GM12878 (cell line): ENCODE measurements at regions not wholly inside any gene's neighbourhood (a gene's known extent, or its start where the extent isn't known, plus 50 kb on each side); places are given as distances from the start of the nearest gene placed in this dataset.

Source experiments
- ATAC-seq: fragments of 200-7000 bp; cut with Tn5 transposase; 3 replicates; pipeline ENCODE4 v1.9.1; 2020; ENCODE audit warnings: mild to moderate bottlenecking, moderate library complexity
- BruUV-seq: library from RNA; stranded (reverse); fragments of 400-500 nt; replicated peaks from 2 replicates; lab custom pipeline; 2021; lab: Mats Ljungman, UMichigan
- CTCF ChIA-PET: fragments of 300-600 bp; sonication (Branson Sonifier 250); formaldehyde crosslinking; extraction: SDS; loops from one replicate; lab custom pipeline; 2021; ENCODE audit warnings: inconsistent platforms; lab: Yijun Ruan, JAX
- POLR2A ChIA-PET: fragments of 350-600 bp; formaldehyde crosslinking; extraction: SDS; loops from one replicate; lab custom pipeline; 2021; ENCODE audit warnings: inconsistent platforms; lab: Charles Lee
- RAD21 ChIA-PET: fragments of 300-600 bp; sonication (Branson Sonifier 250); formaldehyde crosslinking; loops from one replicate; lab custom pipeline; 2023; ENCODE audit warnings: antibody characterized with exemption; ENCODE audit not compliant: unreplicated experiment; lab: Charles Lee
- SMC1A ChIA-PET: fragments of 300-600 bp; sonication (Branson Sonifier 250); formaldehyde crosslinking; loops from one replicate; lab custom pipeline; 2023; ENCODE audit not compliant: unreplicated experiment, uncharacterized antibody; lab: Charles Lee
- DNase-seq: peaks from one replicate; pipeline ENCODE4 v3.0.0-alpha.2; 2011; ENCODE audit warnings: low read depth, low spot score
- FAIRE-seq: peaks from 3 replicates; lab custom pipeline; 2011; peaks lifted over from hg19 to GRCh38; lab: Jason Lieb, UNC
- H2AFZ ChIP-seq: 2 replicates; pipeline ENCODE4 v1.6.0; 2011; ENCODE audit warnings: low read depth, low read length, control low read depth; ENCODE audit not compliant: control insufficient read depth
- H3K27ac ChIP-seq: 2 replicates; pipeline ENCODE4 v1.5.1; 2011; ENCODE audit warnings: control low read depth; ENCODE audit not compliant: control insufficient read depth, insufficient read depth
- H3K27me3 ChIP-seq, 2 experiments: replicated peaks in 1 of 2; 2 replicates each; pipeline versions ENCODE4 v1.6.0 to v1.6.1; 2011; ENCODE audit warnings: low read length in 1 of 2; ENCODE audit not compliant: control insufficient read depth in 2 of 2, insufficient read depth in 2 of 2
- H3K36me3 ChIP-seq, 2 experiments: 2 replicates each; pipeline ENCODE4 v1.5.1; 2011; ENCODE audit warnings: low read length in 1 of 2; ENCODE audit not compliant: control insufficient read depth in 2 of 2, insufficient read depth in 2 of 2
- H3K4me1 ChIP-seq: 2 replicates; pipeline ENCODE4 v1.6.1; 2011; ENCODE audit warnings: mild to moderate bottlenecking, low read length, moderate library complexity, mixed read lengths; ENCODE audit not compliant: control insufficient read depth, insufficient read depth
- H3K4me2 ChIP-seq: 2 replicates; pipeline ENCODE4 v1.6.0; 2011; ENCODE audit warnings: control low read depth; ENCODE audit not compliant: control insufficient read depth, insufficient read depth
- H3K4me3 ChIP-seq: fragments of 200-600 bp; sonication (generic); 2 replicates; pipeline ENCODE4 v1.5.1; 2016
- H3K79me2 ChIP-seq: 2 replicates; pipeline ENCODE4 v1.6.0; 2011; ENCODE audit warnings: low read length; ENCODE audit not compliant: control insufficient read depth, insufficient read depth
- H3K9ac ChIP-seq: 2 replicates; pipeline ENCODE4 v1.8.0; 2011; ENCODE audit warnings: low read length, control low read depth, mixed read lengths; ENCODE audit not compliant: control insufficient read depth, insufficient read depth
- H3K9me3 ChIP-seq: replicated peaks from 3 replicates; pipeline ENCODE4 v1.5.1; 2011; ENCODE audit warnings: mild to moderate bottlenecking, low read length; ENCODE audit not compliant: control insufficient read depth, insufficient read depth
- H4K20me1 ChIP-seq: 2 replicates; pipeline ENCODE4 v1.6.0; 2011; ENCODE audit not compliant: control insufficient read depth, insufficient read depth
- CEBPB ChIP-seq, 2 experiments: fragments of 150-350 bp in 1 of 2; IDR thresholded peaks; 2 replicates each; pipeline ENCODE4 v1.6.1; 2012 to 2014; ENCODE audit warnings: low read depth in 2 of 2, low read length in 2 of 2, borderline replicate concordance in 1 of 2, inconsistent platforms in 1 of 2
- FOS ChIP-seq: IDR thresholded peaks from 3 replicates; pipeline ENCODE4 v1.6.1; 2011; ENCODE audit warnings: borderline replicate concordance; ENCODE audit not compliant: insufficient read length; ENCODE audit errors: extremely low read depth
- FOXM1 ChIP-seq: IDR thresholded peaks from 2 replicates; pipeline ENCODE4 v1.6.1; 2012; ENCODE audit warnings: low read depth, mild to moderate bottlenecking, inconsistent platforms, low read length, moderate library complexity
- HSF1 ChIP-seq: fragments of 150-350 bp; IDR thresholded peaks from 2 replicates; pipeline ENCODE4 v1.6.1; 2014; ENCODE audit warnings: mild to moderate bottlenecking, low read depth, low read length
- MXI1 ChIP-seq: fragments of 150-350 bp; IDR thresholded peaks from 2 replicates; pipeline ENCODE4 v1.6.1; 2011; ENCODE audit warnings: low read depth, mild to moderate bottlenecking, inconsistent platforms, low read length, improper control_type of control experiment
- NR2C1 ChIP-seq: fragments of 450-650 bp; IDR thresholded peaks from 2 replicates; pipeline ENCODE4 v1.6.1; 2017; ENCODE audit warnings: antibody characterized with exemption, mild to moderate bottlenecking, moderate library complexity
- POLR2AphosphoS5 ChIP-seq: IDR thresholded peaks from 2 replicates; pipeline ENCODE4 v1.6.1; 2011; ENCODE audit warnings: mild to moderate bottlenecking, low read length, inconsistent platforms
- TBL1XR1 ChIP-seq: IDR thresholded peaks from 2 replicates; pipeline ENCODE4 v1.6.1; 2012; ENCODE audit warnings: low read depth, low read length, improper control_type of control experiment
- ZNF24 ChIP-seq: fragments of 450-650 bp; IDR thresholded peaks from 2 replicates; pipeline ENCODE4 v1.6.1; 2017; ENCODE audit warnings: antibody characterized with exemption, mild to moderate bottlenecking
- WGBS: methylation state at CpG from one replicate; pipeline ENCODE4 v1.1.6; 2016; ENCODE audit warnings: low lambda C conversion rate; ENCODE audit not compliant: insufficient replicate concordance, insufficient coverage; ENCODE audit errors: missing lambda C conversion rate; 5-methylcytosine and 5-hydroxymethylcytosine counted together
- in situ Hi-C: fragments of 300-500 bp; cut with MboI; formaldehyde crosslinking; loops from 9 replicates; pipeline ENCODE4 v1.14.3; 2018; ENCODE audit warnings: mixed read lengths
- intact Hi-C: fragments of 100-400 bp; cut with micrococcal nuclease; formaldehyde crosslinking; loops from one replicate; pipeline ENCODE4 v1.14.2; 2022; ENCODE audit not compliant: unreplicated experiment

DNA sequence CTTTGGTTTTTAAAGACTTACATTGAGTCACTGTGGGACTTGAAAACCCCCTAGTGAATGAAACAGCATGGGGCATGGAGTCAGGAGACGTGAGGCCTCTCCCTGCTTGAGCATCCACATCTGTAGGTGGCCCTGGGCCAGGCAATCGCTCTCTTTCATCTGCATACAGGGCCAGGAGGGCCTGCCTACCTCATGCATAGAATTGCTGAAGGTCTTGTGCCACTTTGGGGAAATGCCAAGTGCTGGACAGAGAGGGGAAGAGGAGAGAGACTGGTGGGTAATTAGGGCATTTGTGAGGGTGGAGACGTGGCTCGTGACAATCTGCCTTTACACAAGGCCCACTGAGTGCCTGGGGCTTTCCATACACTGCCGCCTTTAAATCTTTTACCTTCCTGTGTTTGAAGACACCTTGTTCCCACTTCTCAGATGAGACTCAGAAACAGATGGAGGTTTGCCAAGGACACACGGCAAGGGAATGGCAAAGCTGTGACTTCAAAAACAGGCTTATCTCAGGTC, 322.2 kb upstream of the HS6ST1 start:
- RAD21 ChIA-PET = no interaction called here

DNA sequence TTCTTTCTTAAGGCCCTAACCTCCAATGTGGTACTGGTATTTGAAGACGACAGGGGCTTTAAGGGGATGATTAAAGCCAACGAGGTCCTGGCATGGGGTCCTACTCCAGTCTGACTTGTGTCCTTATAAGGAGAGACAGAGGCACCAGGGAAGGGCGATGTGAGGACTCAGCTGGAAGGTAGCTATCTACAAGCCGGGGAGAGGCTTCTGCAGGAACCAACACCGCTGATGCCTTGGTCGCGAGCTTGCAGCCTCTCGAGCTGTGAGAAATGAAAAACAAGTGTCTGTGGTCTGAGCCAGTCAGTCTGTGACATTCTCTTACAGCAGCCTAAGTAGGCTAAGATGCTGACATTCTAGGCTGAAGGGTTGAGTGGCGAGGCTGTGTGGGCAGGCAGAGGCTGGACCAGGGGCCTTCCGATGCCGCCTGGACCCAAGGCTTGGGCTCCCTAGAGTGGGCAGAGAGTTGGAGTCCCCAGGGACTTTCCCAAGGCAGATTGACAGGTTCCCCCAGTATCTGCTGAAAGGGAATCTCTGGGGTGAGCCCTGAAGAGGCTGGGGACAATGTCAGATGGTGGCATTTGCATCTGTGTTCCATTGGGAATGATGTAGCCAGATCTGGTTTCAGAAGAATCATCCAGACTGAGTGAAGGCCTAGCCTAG, 322.9 kb upstream of the HS6ST1 start:
- no peak for FAIRE-seq

More for the DNA sequence above, 322.2 kb upstream of the HS6ST1 start:
- intact Hi-C loops = no loop called here
- no peak for ATAC-seq
- WGBS = 34% methylated on average over 6 of the region's 6 CpGs
- no peak for DNase-seq
- ChIA-PET SMC1A (no interaction called here), CTCF (no interaction called here)
- no peak for FAIRE-seq
- H3K79me2 ChIP-seq = no peaks in the 10 kb centered on the region
- H3K9me3 ChIP-seq = no peaks in the 10 kb centered on the region
- no peak overlapping the region for H3K4me3 ChIP-seq
- in situ Hi-C loops = no loop called here
- no peak overlapping the region for H3K9ac ChIP-seq
- TF ChIP-seq CEBPB (IDR thresholded peaks at IDR 0.05; ENCODE audit: borderline replicate concordance in 1 of 2, low read depth in 2 of 2, low read length in 2 of 2) = no peak
- no peak for TF ChIP-seq POLR2AphosphoS5
- no peak for TF ChIP-seq TBL1XR1
- TF ChIP-seq NR2C1 = no peak
- TF ChIP-seq FOS = no peak
- TF ChIP-seq, all 136 proteins: peak for 0
- Histone ChIP-seq H3K36me3 (no peaks in the 10 kb centered on the region), H3K4me2 (no peak overlapping the region), H3K4me1 (no peaks in the 10 kb centered on the region), H4K20me1 (no peaks in the 10 kb centered on the region), H3K27ac (no peak overlapping the region), H3K27me3 (peaks cover 0 to 1% of the 10 kb centered on the region in 2 experiments; a peak in 2 of 4 replicates), H2AFZ (no peak overlapping the region)
- POLR2A ChIA-PET = no interaction called here
- no TSS peak for BruUV-seq

More for the DNA sequence above, 322.9 kb upstream of the HS6ST1 start:
- no peak overlapping the region for H3K9ac ChIP-seq
- intact Hi-C loops = no loop called here
- no peak overlapping the region for H2AFZ ChIP-seq
- H4K20me1 ChIP-seq = no peaks in the 10 kb centered on the region
- peaks cover 0 to 1% of the 10 kb centered on the region in 2 experiments; a peak in 2 of 4 replicates for H3K27me3 ChIP-seq
- no peak overlapping the region for H3K4me2 ChIP-seq
- in situ Hi-C loops = no loop called here
- H3K4me1 ChIP-seq = no peaks in the 10 kb centered on the region
- no peak for ATAC-seq
- no peak for DNase-seq
- SMC1A ChIA-PET = no interaction called here
- 54% methylated on average over 11 of the region's 11 CpGs for WGBS
- H3K4me3 ChIP-seq = no peak overlapping the region
- CTCF ChIA-PET = no interaction called here
- H3K79me2 ChIP-seq = no peaks in the 10 kb centered on the region
- TF ChIP-seq ZNF24 (no peak), NR2C1 (no peak), HSF1 (no peak), MXI1 (no peak), FOXM1 (no peak)
- TF ChIP-seq, all 136 proteins: peak for 0
- RAD21 ChIA-PET = no interaction called here
- no TSS peak for BruUV-seq
- Histone ChIP-seq H3K36me3 (no peaks in the 10 kb centered on the region), H3K27ac (no peak overlapping the region), H3K9me3 (no peaks in the 10 kb centered on the region)
- POLR2A ChIA-PET = no interaction called here
